ENCODE measurements at regions not wholly inside any gene's neighbourhood (a gene's known extent, or its start where the extent isn't known, plus 50 kb on each side); places are given as distances from the start of the nearest gene placed in this dataset.

- DNase-seq (ENCODE audit: low read depth) = no peak
- no peak for TF ChIP-seq CTCF (IDR thresholded peaks at IDR 0.05; ENCODE audit: control insufficient read depth, extremely low read depth, insufficient read depth)
- H3K4me3 ChIP-seq (ENCODE audit: low read depth, low read length) = no peak overlapping the region
These were observed 87.4 kb upstream of the HIVEP3 start for GRCh38 chr1:42006093-42006492.

- no peak overlapping the region for H3K4me3 ChIP-seq (ENCODE audit: low read depth, low read length)
- TF ChIP-seq CTCF (IDR thresholded peaks at IDR 0.05; ENCODE audit: control insufficient read depth, extremely low read depth, insufficient read depth) = no peak
- no peak for DNase-seq (ENCODE audit: low read depth)
These were observed 86.8 kb upstream of the HIVEP3 start for GRCh38 chr1:42005530-42005929.

DNA sequence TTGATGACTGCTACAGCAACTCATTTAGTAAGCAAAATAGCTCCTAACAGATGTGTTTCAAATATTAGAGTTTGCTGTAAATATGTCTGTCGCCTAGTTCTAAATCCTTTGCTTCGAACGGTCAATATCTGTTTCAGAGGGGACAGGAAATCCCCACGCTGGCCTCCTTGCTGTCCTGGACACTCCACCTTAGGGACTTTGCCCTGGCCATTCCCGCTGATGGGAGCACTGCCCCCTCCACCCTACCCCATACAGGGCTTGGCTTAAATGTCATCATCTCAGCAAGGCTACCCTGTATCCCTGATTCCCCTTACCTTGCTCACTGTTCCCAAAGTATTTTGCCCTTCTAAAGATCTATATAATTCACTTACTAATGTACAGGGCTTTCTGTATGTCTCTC lies 86.1 kb upstream of the HIVEP3 start:
- TF ChIP-seq CTCF (IDR thresholded peaks at IDR 0.05; ENCODE audit: control insufficient read depth, extremely low read depth, insufficient read depth) = no peak

DNA sequence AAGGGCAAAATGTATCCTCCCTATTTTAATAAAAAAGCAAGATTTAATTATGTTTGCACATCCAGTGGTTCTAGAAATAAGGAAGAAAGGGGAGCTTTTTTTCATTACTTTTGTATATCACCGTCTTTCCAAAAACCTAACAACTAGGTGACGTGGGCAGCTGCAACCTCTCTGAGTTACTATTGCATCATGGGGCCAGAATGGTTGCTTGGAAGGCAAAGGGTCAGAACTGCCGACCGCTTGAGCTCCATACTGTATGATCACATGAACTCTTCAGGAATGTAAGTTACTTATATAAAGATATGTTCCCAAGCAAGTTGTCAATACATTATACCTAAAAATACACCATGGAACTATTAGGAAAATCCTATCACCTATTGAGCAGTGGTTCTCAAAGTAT lies 85.6 kb upstream of the HIVEP3 start:
- TF ChIP-seq CTCF (IDR thresholded peaks at IDR 0.05; ENCODE audit: control insufficient read depth, extremely low read depth, insufficient read depth) = no peak
- H3K4me3 ChIP-seq (ENCODE audit: low read depth, low read length) = no peak overlapping the region
- DNase-seq (ENCODE audit: low read depth) = no peak

More for the DNA sequence above, 86.1 kb upstream of the HIVEP3 start:
- H3K4me3 ChIP-seq (ENCODE audit: low read depth, low read length) = no peak overlapping the region
- no peak for DNase-seq (ENCODE audit: low read depth)

DNA sequence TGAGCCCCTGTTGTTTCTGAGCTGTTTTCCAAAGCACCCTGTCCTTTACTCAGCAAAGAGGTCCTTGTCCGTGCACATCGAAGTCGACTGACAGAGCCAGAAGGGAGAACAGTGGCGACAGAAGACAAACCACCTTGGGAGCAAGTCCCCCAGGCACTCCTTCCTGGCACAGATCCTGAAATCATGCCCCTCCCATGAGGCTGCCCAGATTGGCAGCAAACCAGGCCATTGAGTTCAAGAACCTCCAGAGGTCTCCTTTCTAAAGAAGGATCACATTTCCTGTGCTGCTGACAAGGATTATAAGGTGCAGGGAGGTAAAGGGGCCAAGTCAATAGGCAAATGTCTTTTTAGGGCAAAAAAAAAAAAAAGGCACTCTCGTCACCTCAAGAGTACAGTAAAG lies 84.7 kb upstream of the HIVEP3 start:
- no peak for DNase-seq (ENCODE audit: low read depth)
- TF ChIP-seq CTCF (IDR thresholded peaks at IDR 0.05; ENCODE audit: control insufficient read depth, extremely low read depth, insufficient read depth) = no peak
- no peak overlapping the region for H3K4me3 ChIP-seq (ENCODE audit: low read depth, low read length)

GRCh38 chr1:42002220-42002619 lies 83.5 kb upstream of the HIVEP3 start:
- H3K4me3 ChIP-seq (ENCODE audit: low read depth, low read length) = no peak overlapping the region
- TF ChIP-seq CTCF (IDR thresholded peaks at IDR 0.05; ENCODE audit: control insufficient read depth, extremely low read depth, insufficient read depth) = no peak
- DNase-seq (ENCODE audit: low read depth) = no peak

DNA sequence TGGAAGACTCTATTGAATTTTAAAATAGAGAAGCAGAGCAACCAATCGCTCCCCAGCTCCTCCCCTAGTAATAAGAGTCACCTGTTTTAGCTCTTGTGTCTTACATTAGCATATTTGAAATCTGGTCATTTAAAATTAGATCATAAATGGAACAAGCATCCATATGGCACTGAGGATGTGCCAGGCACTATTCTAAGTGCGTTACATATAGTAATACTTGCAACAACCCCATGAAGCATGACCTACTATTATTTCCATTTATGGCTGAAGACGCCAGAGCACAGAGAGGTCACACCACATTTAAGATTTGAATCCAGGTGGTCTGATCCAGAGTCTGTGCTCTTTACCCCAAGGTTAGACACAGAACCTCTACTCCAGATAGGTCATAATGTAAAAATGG lies 82.0 kb upstream of the HIVEP3 start:
- DNase-seq (ENCODE audit: low read depth) = no peak
- TF ChIP-seq CTCF (IDR thresholded peaks at IDR 0.05; ENCODE audit: control insufficient read depth, extremely low read depth, insufficient read depth) = no peak
- no peak overlapping the region for H3K4me3 ChIP-seq (ENCODE audit: low read depth, low read length)
